ENCODE measurements at regions not wholly inside any gene's neighbourhood (a gene's known extent, or its start where the extent isn't known, plus 50 kb on each side); places are given as distances from the start of the nearest gene placed in this dataset.

- POLR2A ChIA-PET (ENCODE audit: low non-redundant PET) = no interaction called here
- intact Hi-C loops (cut with micrococcal nuclease; ENCODE audit: unreplicated experiment) = no loop called here
Measured at GRCh38 chr7:121503730-121504129, 107.6 kb upstream of the FAM3C start.

GRCh38 chr7:121503039-121503438, 106.9 kb upstream of the FAM3C start:
- H3K27me3 ChIP-seq (replicated peaks; ENCODE audit: insufficient read depth, low read depth, low read length, poor library complexity) = no peaks in the 10 kb centered on the region
- H3K27ac ChIP-seq (ENCODE audit: low read depth, low read length, poor library complexity, severe bottlenecking) = no peak overlapping the region
- BruUV-seq (replicated peaks) = no TSS peak
- no peaks in the 10 kb centered on the region for H3K4me1 ChIP-seq (ENCODE audit: insufficient read depth, low read length, poor library complexity, severe bottlenecking)
- H3K9me3 ChIP-seq (ENCODE audit: low read depth, low read length, poor library complexity, severe bottlenecking) = peaks cover 16% of the 10 kb centered on the region
- CTCF ChIA-PET = no interaction called here
- H3K36me3 ChIP-seq (ENCODE audit: insufficient read depth, low read length, poor library complexity, severe bottlenecking) = no peaks in the 10 kb centered on the region
- no peak overlapping the region for H3K4me3 ChIP-seq (ENCODE audit: low read depth, low read length, poor library complexity, severe bottlenecking)
- TF ChIP-seq EZH2 (IDR thresholded peaks at IDR 0.05; ENCODE audit: borderline replicate concordance, low read depth, low read length, poor library complexity, severe bottlenecking) = no peak
- POLR2A ChIA-PET (ENCODE audit: low non-redundant PET) = no interaction called here
- DNase-seq (ENCODE audit: low spot score) = no peak
- intact Hi-C loops (cut with micrococcal nuclease; ENCODE audit: unreplicated experiment) = no loop called here

More at GRCh38 chr7:121503730-121504129, 107.6 kb upstream of the FAM3C start:
- TF ChIP-seq EZH2 (IDR thresholded peaks at IDR 0.05; ENCODE audit: borderline replicate concordance, low read depth, low read length, poor library complexity, severe bottlenecking) = no peak
- no peak for TF ChIP-seq CTCF (conservative IDR thresholded peaks at IDR 0.05; ENCODE audit: low read depth, low read length)
- BruUV-seq (replicated peaks) = no TSS peak
- CTCF ChIA-PET = no interaction called here
- no peak overlapping the region for H3K27ac ChIP-seq (ENCODE audit: low read depth, low read length, poor library complexity, severe bottlenecking)
- H3K27me3 ChIP-seq (replicated peaks; ENCODE audit: insufficient read depth, low read depth, low read length, poor library complexity) = no peaks in the 10 kb centered on the region
- no peak for DNase-seq (ENCODE audit: low spot score)
- no peak overlapping the region for H3K4me3 ChIP-seq (ENCODE audit: low read depth, low read length, poor library complexity, severe bottlenecking)
- peaks cover 16% of the 10 kb centered on the region for H3K9me3 ChIP-seq (ENCODE audit: low read depth, low read length, poor library complexity, severe bottlenecking)
- no peaks in the 10 kb centered on the region for H3K36me3 ChIP-seq (ENCODE audit: insufficient read depth, low read length, poor library complexity, severe bottlenecking)
- H3K4me1 ChIP-seq (ENCODE audit: insufficient read depth, low read length, poor library complexity, severe bottlenecking) = no peaks in the 10 kb centered on the region

GRCh38 chr7:121501566-121501965, 105.5 kb upstream of the FAM3C start:
- H3K27me3 ChIP-seq (replicated peaks; ENCODE audit: insufficient read depth, low read depth, low read length, poor library complexity) = no peaks in the 10 kb centered on the region
- TF ChIP-seq EZH2 (IDR thresholded peaks at IDR 0.05; ENCODE audit: borderline replicate concordance, low read depth, low read length, poor library complexity, severe bottlenecking) (no peak), CTCF (conservative IDR thresholded peaks at IDR 0.05; ENCODE audit: low read depth, low read length) (no peak)
- no peak overlapping the region for H3K4me3 ChIP-seq (ENCODE audit: low read depth, low read length, poor library complexity, severe bottlenecking)
- no peak for DNase-seq (ENCODE audit: low spot score)
- H3K36me3 ChIP-seq (ENCODE audit: insufficient read depth, low read length, poor library complexity, severe bottlenecking) = no peaks in the 10 kb centered on the region
- ChIA-PET POLR2A (ENCODE audit: low non-redundant PET) (no interaction called here), CTCF (no interaction called here)
- intact Hi-C loops (cut with micrococcal nuclease; ENCODE audit: unreplicated experiment) = no loop called here
- H3K27ac ChIP-seq (ENCODE audit: low read depth, low read length, poor library complexity, severe bottlenecking) = no peak overlapping the region
- H3K9me3 ChIP-seq (ENCODE audit: low read depth, low read length, poor library complexity, severe bottlenecking) = peaks cover 14% of the 10 kb centered on the region
- H3K4me1 ChIP-seq (ENCODE audit: insufficient read depth, low read length, poor library complexity, severe bottlenecking) = no peaks in the 10 kb centered on the region
- BruUV-seq (replicated peaks) = no TSS peak

GRCh38 chr7:121500360-121501058, 104.4 kb upstream of the FAM3C start:
- DNase-seq (ENCODE audit: low spot score) = no peak
- Histone ChIP-seq H3K36me3 (ENCODE audit: insufficient read depth, low read length, poor library complexity, severe bottlenecking) (no peaks in the 10 kb centered on the region), H3K4me1 (ENCODE audit: insufficient read depth, low read length, poor library complexity, severe bottlenecking) (no peaks in the 10 kb centered on the region), H3K9me3 (ENCODE audit: low read depth, low read length, poor library complexity, severe bottlenecking) (peaks cover 5% of the 10 kb centered on the region), H3K4me3 (ENCODE audit: low read depth, low read length, poor library complexity, severe bottlenecking) (no peak overlapping the region), H3K27ac (ENCODE audit: low read depth, low read length, poor library complexity, severe bottlenecking) (no peak overlapping the region), H3K27me3 (replicated peaks; ENCODE audit: insufficient read depth, low read depth, low read length, poor library complexity) (no peaks in the 10 kb centered on the region)
- no TSS peak for BruUV-seq (replicated peaks)
- POLR2A ChIA-PET (ENCODE audit: low non-redundant PET) = no interaction called here
- intact Hi-C loops (cut with micrococcal nuclease; ENCODE audit: unreplicated experiment) = no loop called here
- CTCF ChIA-PET = no interaction called here
- TF ChIP-seq CTCF (conservative IDR thresholded peaks at IDR 0.05; ENCODE audit: low read depth, low read length) (no peak), EZH2 (IDR thresholded peaks at IDR 0.05; ENCODE audit: borderline replicate concordance, low read depth, low read length, poor library complexity, severe bottlenecking) (no peak)

Data from A673 (cell line).